SH-SY5Y (cell line): ENCODE measurements at regions not wholly inside any gene's neighbourhood (a gene's known extent, or its start where the extent isn't known, plus 50 kb on each side); places are given as distances from the start of the nearest gene placed in this dataset.

Experiments used
- GATA2 ChIP-seq: IDR thresholded peaks from 2 replicates; pipeline ENCODE4 v1.6.1; 2011; ENCODE audit warnings: mild to moderate bottlenecking, low read depth, low read length
- GATA3 ChIP-seq: IDR thresholded peaks from 2 replicates; pipeline ENCODE4 v1.6.1; 2011; ENCODE audit warnings: low read depth, mild to moderate bottlenecking, low read length, moderate library complexity

DNA sequence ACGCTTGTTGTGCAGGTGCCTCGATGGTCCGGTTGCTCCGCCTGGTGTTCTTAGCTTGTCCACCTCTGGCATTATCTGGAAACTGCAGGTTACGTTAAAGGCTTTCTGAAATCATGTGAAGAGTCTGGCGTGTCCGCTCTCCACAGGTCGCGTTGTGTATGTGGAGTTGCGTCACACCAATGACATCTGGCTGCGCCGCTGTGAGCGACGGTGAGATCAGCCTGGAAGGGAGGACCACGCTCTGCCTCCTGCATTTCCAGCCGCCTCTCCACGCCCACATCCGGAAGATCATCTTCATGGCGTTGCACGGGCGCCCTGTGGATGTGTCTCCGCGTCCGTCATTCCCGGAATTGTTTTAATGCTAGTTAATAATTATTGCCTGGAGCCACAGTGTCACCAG, 50.6 kb upstream of the GALNT9 start:
- TF ChIP-seq GATA3 = no peak
- no peak for TF ChIP-seq GATA2
